Sigmoid colon (tissue), 6 donors: ENCODE measurements at regions not wholly inside any gene's neighbourhood (a gene's known extent, or its start where the extent isn't known, plus 50 kb on each side); places are given as distances from the start of the nearest gene placed in this dataset.
"Not testable (repeated sequence)": the region's sequence is repeated elsewhere in the genome, so short reads cannot be mapped to it uniquely, and the experiment has no call there.

Experiments used
- DNase-seq: peaks from one replicate; pipeline ENCODE4 v3.0.0-alpha.2; 2019
- H3K27ac ChIP-seq, 4 donors: fragments of 200-600 bp; sonication (generic); one replicate each; pipeline ENCODE4 v1.5.1; 2016 to 2019; ENCODE audit warnings: mild to moderate bottlenecking in 1 of 4
- H3K27me3 ChIP-seq, 3 donors: fragments of 200-600 bp; sonication (generic); one replicate each; pipeline ENCODE4 v1.5.1; 2019; ENCODE audit warnings: mild to moderate bottlenecking in 1 of 3
- H3K36me3 ChIP-seq, 4 donors: fragments of 200-600 bp; sonication (generic); one replicate each; pipeline ENCODE4 v1.5.1; 2016 to 2019
- H3K4me1 ChIP-seq, 4 donors: fragments of 200-600 bp; sonication (generic); one replicate each; pipeline ENCODE4 v1.5.1; 2017 to 2019
- H3K4me3 ChIP-seq, 4 donors: fragments of 200-600 bp; sonication (generic); one replicate each; pipeline ENCODE4 v1.5.1; 2017 to 2019; ENCODE audit warnings: mild to moderate bottlenecking in 2 of 4, moderate library complexity in 1 of 4
- H3K9me3 ChIP-seq, 4 donors: fragments of 200-600 bp in 3 of 4; sonication (generic) in 3 of 4; one replicate each; pipeline versions ENCODE4 v1.5.1 to v1.6.1; 2013 to 2019
- CTCF ChIP-seq, 4 experiments: fragments of 450-650 bp in 3 of 4; fragments of 200-600 bp in 1 of 4; IDR thresholded peaks; one replicate each; pipeline ENCODE4 v1.5.1; 2016 to 2019; ENCODE audit warnings: antibody characterized with exemption in 4 of 4, mild to moderate bottlenecking in 3 of 4, moderate library complexity in 2 of 4
- EP300 ChIP-seq, 4 donors: sonication (generic); formaldehyde crosslinking; IDR thresholded peaks; one replicate each; pipeline ENCODE4 v1.6.1; 2017; ENCODE audit warnings: antibody characterized with exemption in 4 of 4
- POLR2A ChIP-seq, 2 donors: fragments of 450-650 bp; IDR thresholded peaks; one replicate each; pipeline ENCODE4 v1.6.1; 2016; ENCODE audit warnings: antibody characterized with exemption in 2 of 2, mild to moderate bottlenecking in 2 of 2, moderate library complexity in 2 of 2
- POLR2AphosphoS5 ChIP-seq, 4 donors: sonication (generic); formaldehyde crosslinking; IDR thresholded peaks; one replicate each; pipeline ENCODE4 v1.6.1; 2017; ENCODE audit warnings: antibody characterized with exemption in 4 of 4
- WGBS, 2 donors: extraction: QIAGEN DNeasy Blood & Tissue Kit; methylation state at CpG; one replicate each; pipeline ENCODE4 v1.1.7; 2013; 5-methylcytosine and 5-hydroxymethylcytosine counted together
- intact Hi-C: fragments of 100-400 bp; cut with DNase I; formaldehyde crosslinking; loops from one replicate; pipeline ENCODE4 v1.15.1; 2023
- donor health status: healthy with polysubstance abuse.
- donor health status: healthy.

GRCh38 chr6:68167604-68168003 is 467.5 kb upstream of the ADGRB3 start:
- no peaks in the 10 kb centered on the region for H3K36me3 ChIP-seq
- WGBS, 2 donors, result 63 to 73% methylated on average over 2 of the region's 2 CpGs
- no peak overlapping the region for H3K4me3 ChIP-seq
- H3K9me3 ChIP-seq, result no peaks in the 10 kb centered on the region
- no peak overlapping the region for H3K27ac ChIP-seq
- TF ChIP-seq POLR2AphosphoS5 (IDR thresholded peaks at IDR 0.05), result no peak
- no peak for TF ChIP-seq EP300 (IDR thresholded peaks at IDR 0.05)
- no peak for TF ChIP-seq POLR2A (IDR thresholded peaks at IDR 0.05)
- TF ChIP-seq CTCF (IDR thresholded peaks at IDR 0.05), result no peak
- DNase-seq, result no peak
- intact Hi-C loops, result no loop called here
- no peaks in the 10 kb centered on the region for H3K4me1 ChIP-seq
- H3K27me3 ChIP-seq, result no peaks in the 10 kb centered on the region

- H3K4me3 ChIP-seq, intact Hi-C loops, H3K36me3 ChIP-seq, H3K4me1 ChIP-seq, H3K27ac ChIP-seq, DNase-seq, H3K27me3 ChIP-seq, H3K9me3 ChIP-seq: not testable (repeated sequence)
- 85 to 90% methylated on average over 3 of the region's 3 CpGs for WGBS, 2 donors
Measured at GRCh38 chr6:68160812-68161211, 474.3 kb upstream of the ADGRB3 start.

- intact Hi-C loops, result no loop called here
- H3K27me3 ChIP-seq, result no peaks in the 10 kb centered on the region
- H3K27ac ChIP-seq, result no peak overlapping the region
- H3K4me3 ChIP-seq, result no peak overlapping the region
- H3K9me3 ChIP-seq, result no peaks in the 10 kb centered on the region
- TF ChIP-seq POLR2A (IDR thresholded peaks at IDR 0.05) (no peak), CTCF (IDR thresholded peaks at IDR 0.05) (no peak), EP300 (IDR thresholded peaks at IDR 0.05) (no peak), POLR2AphosphoS5 (IDR thresholded peaks at IDR 0.05) (no peak)
- H3K4me1 ChIP-seq, result no peaks in the 10 kb centered on the region
- no peaks in the 10 kb centered on the region for H3K36me3 ChIP-seq
- no peak for DNase-seq
Measured at GRCh38 chr6:68160348-68160747, 474.7 kb upstream of the ADGRB3 start.

- WGBS, 2 donors, result 80 to 86% methylated on average over 2 of the region's 2 CpGs
- Histone ChIP-seq H3K27me3 (no peaks in the 10 kb centered on the region), H3K9me3 (no peaks in the 10 kb centered on the region), H3K4me1 (no peaks in the 10 kb centered on the region), H3K4me3 (no peak overlapping the region), H3K36me3 (no peaks in the 10 kb centered on the region), H3K27ac (no peak overlapping the region)
- no peak for DNase-seq
- intact Hi-C loops, result no loop called here
- no peak for TF ChIP-seq CTCF (IDR thresholded peaks at IDR 0.05)
- no peak for TF ChIP-seq POLR2A (IDR thresholded peaks at IDR 0.05)
- no peak for TF ChIP-seq POLR2AphosphoS5 (IDR thresholded peaks at IDR 0.05)
- no peak for TF ChIP-seq EP300 (IDR thresholded peaks at IDR 0.05)
Measured at GRCh38 chr6:68159433-68159832, 475.6 kb upstream of the ADGRB3 start.

GRCh38 chr6:68158256-68158655 is 476.8 kb upstream of the ADGRB3 start:
- no peaks in the 10 kb centered on the region for H3K4me1 ChIP-seq
- intact Hi-C loops, result no loop called here
- H3K27me3 ChIP-seq, result no peaks in the 10 kb centered on the region
- no peak for DNase-seq
- H3K36me3 ChIP-seq, result no peaks in the 10 kb centered on the region
- TF ChIP-seq POLR2AphosphoS5 (IDR thresholded peaks at IDR 0.05) (no peak), POLR2A (IDR thresholded peaks at IDR 0.05) (no peak), CTCF (IDR thresholded peaks at IDR 0.05) (no peak), EP300 (IDR thresholded peaks at IDR 0.05) (no peak)
- 5 to 43% methylated on average over 1 of the region's 1 CpG for WGBS, 2 donors
- no peak overlapping the region for H3K4me3 ChIP-seq
- no peaks in the 10 kb centered on the region for H3K9me3 ChIP-seq
- H3K27ac ChIP-seq, result no peak overlapping the region
